ENCODE measurements at regions not wholly inside any gene's neighbourhood (a gene's known extent, or its start where the extent isn't known, plus 50 kb on each side); places are given as distances from the start of the nearest gene placed in this dataset.

DNA sequence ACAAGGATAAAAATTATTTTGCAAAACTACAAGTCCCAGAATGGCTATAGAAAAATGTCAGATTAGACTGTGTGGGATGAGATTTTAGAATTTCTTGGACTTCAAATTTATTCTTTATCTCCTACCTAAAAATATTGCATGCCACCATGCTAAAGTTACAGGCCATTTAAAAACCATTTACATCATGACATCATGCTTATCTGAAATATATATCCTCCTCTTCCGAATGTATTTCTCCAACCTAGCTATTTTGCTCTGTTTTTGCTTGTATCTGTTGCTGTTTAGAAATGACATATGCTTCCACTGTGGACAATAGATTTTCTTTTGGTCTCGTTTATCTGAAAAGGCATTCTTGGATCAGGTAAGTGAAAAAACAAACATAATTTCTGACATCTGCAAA, 471.7 kb downstream of the LRFN5 start:
- TF ChIP-seq, protein P1, sequence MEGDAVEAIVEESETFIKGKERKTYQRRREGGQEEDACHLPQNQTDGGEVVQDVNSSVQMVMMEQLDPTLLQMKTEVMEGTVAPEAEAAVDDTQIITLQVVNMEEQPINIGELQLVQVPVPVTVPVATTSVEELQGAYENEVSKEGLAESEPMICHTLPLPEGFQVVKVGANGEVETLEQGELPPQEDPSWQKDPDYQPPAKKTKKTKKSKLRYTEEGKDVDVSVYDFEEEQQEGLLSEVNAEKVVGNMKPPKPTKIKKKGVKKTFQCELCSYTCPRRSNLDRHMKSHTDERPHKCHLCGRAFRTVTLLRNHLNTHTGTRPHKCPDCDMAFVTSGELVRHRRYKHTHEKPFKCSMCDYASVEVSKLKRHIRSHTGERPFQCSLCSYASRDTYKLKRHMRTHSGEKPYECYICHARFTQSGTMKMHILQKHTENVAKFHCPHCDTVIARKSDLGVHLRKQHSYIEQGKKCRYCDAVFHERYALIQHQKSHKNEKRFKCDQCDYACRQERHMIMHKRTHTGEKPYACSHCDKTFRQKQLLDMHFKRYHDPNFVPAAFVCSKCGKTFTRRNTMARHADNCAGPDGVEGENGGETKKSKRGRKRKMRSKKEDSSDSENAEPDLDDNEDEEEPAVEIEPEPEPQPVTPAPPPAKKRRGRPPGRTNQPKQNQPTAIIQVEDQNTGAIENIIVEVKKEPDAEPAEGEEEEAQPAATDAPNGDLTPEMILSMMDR (IDR thresholded peaks at IDR 0.05) = no peak
- TF ChIP-seq POLR2A (IDR thresholded peaks at IDR 0.05) = no peak
- WGBS, 2 donors = 70 to 76% methylated on average over 2 of the region's 2 CpGs
- intact Hi-C loops (cut with DNase I; ENCODE audit: low total_unique reads) = no loop called here
- DNase-seq (ENCODE audit: low spot score in 2 of 2) = no peak
- no peak overlapping the region for H3K4me3 ChIP-seq (ENCODE audit: low read depth, poor library complexity, severe bottlenecking)

DNA sequence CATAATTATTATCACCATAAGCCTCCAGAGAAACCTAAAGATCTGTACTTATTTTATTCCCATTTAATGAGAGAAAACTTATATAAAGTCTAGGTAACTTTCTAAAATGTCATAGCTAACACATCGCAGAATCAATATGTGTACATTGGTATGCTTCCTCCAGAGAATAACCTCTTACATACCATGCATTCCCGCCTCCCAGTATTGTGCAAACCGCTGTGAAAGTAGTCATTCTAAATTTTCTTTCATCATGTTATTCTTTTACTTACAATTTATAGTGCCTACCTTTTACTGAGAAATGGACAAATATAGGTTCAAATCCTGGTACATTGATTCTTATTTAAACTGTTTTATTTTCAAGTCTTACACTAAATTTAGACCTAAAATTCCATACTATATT, 463.4 kb downstream of the LRFN5 start:
- H3K4me3 ChIP-seq (ENCODE audit: low read depth, poor library complexity, severe bottlenecking) = no peak overlapping the region
- no peak for DNase-seq (ENCODE audit: low spot score in 2 of 2)
- WGBS, 2 donors = 87 to 94% methylated on average over 3 of the region's 3 CpGs
- TF ChIP-seq, protein P1 (IDR thresholded peaks at IDR 0.05) = no peak
- no peak for TF ChIP-seq POLR2A (IDR thresholded peaks at IDR 0.05)
- intact Hi-C loops (cut with DNase I; ENCODE audit: low total_unique reads) = no loop called here

DNA sequence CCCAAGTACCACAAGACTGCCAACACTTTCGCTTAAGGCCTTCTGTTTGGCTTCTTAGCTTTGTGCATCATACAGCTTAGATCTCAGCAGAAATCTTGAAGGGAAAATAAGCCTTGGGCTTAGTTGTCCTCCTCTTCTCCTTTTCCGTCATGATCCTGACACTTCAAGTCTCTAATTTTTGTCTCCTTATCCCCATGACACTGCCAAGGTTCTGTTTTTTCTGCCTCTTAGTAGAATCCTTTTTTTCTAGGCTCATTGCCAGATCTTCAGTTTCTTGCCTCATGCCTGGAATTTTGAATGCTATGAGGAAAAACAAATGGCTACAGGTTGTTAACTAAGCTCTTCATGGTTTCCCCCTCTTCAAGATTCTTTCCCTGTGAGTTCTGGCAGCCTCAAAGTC, 450.4 kb downstream of the LRFN5 start:
- TF ChIP-seq, protein P1 (IDR thresholded peaks at IDR 0.05) = no peak
- no peak for TF ChIP-seq POLR2A (IDR thresholded peaks at IDR 0.05)
- H3K4me3 ChIP-seq (ENCODE audit: low read depth, poor library complexity, severe bottlenecking) = no peak overlapping the region
- DNase-seq (ENCODE audit: low spot score in 2 of 2) = no peak
- 33 to 54% methylated on average over 2 of the region's 2 CpGs for WGBS, 2 donors
- intact Hi-C loops (cut with DNase I; ENCODE audit: low total_unique reads) = no loop called here

DNA sequence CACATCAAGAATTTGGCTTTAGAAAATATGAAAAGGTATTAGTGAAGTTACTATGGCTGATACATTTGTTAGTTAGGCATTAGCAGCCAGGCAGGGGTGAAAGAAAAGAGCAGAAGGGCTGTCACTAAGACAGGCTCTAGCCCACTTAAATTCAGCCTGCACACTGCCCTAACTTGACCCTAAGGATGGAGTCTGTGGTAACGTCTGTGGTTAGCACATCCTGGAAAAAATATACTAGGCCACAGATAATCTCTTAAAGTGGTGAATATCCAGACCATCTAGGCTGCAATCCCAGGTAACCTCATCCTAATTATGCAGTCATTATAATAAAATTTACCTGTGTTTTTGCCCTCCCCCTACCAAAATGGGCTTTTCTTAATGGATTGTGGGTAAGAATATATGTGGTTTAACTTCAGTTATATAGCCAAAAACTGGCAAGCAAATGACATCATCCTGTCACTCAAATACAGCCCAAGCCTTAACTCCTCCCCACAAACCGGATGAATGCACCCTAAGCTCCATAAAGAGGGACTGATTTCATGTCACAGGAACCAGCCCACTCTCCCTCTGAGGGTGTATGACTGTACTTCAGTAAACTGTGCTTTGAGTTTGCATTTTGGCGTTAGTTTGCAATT, 440.9 kb downstream of the LRFN5 start:
- intact Hi-C loops (cut with DNase I; ENCODE audit: low total_unique reads) = no loop called here
- TF ChIP-seq POLR2A (IDR thresholded peaks at IDR 0.05) = no peak
- TF ChIP-seq, protein P1 (IDR thresholded peaks at IDR 0.05) = no peak
- H3K4me3 ChIP-seq (ENCODE audit: low read depth, poor library complexity, severe bottlenecking) = no peak overlapping the region
- WGBS, 2 donors = 55 to 57% methylated on average over 3 of the region's 3 CpGs
- DNase-seq (ENCODE audit: low spot score in 2 of 2) = no peak

DNA sequence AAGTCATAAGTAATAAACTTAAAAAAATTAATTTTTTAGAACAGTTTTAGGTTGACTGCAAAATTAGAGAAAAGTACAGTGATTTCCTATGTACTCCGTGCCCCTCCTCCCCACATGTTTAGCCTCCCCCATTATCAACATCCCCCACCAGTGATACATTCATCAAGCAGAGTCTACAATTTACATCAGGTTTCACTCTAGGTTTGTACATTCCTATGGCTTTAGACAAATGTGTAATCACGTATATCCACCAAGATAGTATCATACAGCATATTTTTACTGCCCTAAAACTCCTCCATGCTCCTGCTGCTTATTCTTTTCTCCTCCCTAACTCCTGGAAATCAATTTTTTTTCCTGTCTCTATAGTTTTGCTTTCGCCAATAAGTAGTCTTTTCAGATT, 438.7 kb downstream of the LRFN5 start:
- TF ChIP-seq, protein P1 (IDR thresholded peaks at IDR 0.05) = no peak
- no peak for TF ChIP-seq POLR2A (IDR thresholded peaks at IDR 0.05)
- intact Hi-C loops (cut with DNase I; ENCODE audit: low total_unique reads) = no loop called here
- DNase-seq (ENCODE audit: low spot score in 2 of 2) = no peak
- WGBS, 2 donors = 86 to 87% methylated on average over 3 of the region's 3 CpGs
- no peak overlapping the region for H3K4me3 ChIP-seq (ENCODE audit: low read depth, poor library complexity, severe bottlenecking)

DNA sequence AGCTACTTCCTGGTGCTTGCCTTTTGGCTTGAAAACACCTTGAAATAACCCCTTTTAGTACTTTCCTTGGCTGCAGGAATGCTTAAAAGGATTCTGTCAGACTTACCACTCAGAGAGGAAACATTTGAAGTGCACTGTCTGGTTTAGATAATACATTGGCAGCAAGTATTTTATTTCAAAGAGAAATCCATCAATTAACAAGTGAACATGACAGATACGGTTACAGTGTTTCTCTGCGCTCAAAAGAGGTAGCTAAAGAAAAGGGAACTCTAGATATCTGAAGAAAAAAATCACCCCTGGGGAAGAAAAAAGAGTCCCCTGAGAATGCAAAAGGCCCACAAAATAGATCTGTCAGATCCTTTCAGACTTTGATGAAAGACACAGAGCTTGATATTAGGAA, 421.9 kb downstream of the LRFN5 start:
- WGBS, 2 donors = 59 to 64% methylated on average over 2 of the region's 2 CpGs
- intact Hi-C loops (cut with DNase I; ENCODE audit: low total_unique reads) = no loop called here
- TF ChIP-seq, protein P1 (IDR thresholded peaks at IDR 0.05) = no peak
- no peak for TF ChIP-seq POLR2A (IDR thresholded peaks at IDR 0.05)
- no peak for DNase-seq (ENCODE audit: low spot score in 2 of 2)
- H3K4me3 ChIP-seq (ENCODE audit: low read depth, poor library complexity, severe bottlenecking) = no peak overlapping the region

All from lower leg skin (tissue), 4 donors.